HG03378 (cell line): ENCODE measurements at regions not wholly inside any gene's neighbourhood (a gene's known extent, or its start where the extent isn't known, plus 50 kb on each side); places are given as distances from the start of the nearest gene placed in this dataset.

Experiments used
- ATAC-seq: cut with Tn5 transposase; IDR thresholded peaks from one replicate; pipeline ENCODE4 v1.9.1; 2021; ENCODE audit warnings: mild to moderate bottlenecking, moderate library complexity; ENCODE audit not compliant: unreplicated experiment

GRCh38 chr4:17301266-17301665, 210.6 kb downstream of the QDPR start:
- ATAC-seq, result no peak

DNA sequence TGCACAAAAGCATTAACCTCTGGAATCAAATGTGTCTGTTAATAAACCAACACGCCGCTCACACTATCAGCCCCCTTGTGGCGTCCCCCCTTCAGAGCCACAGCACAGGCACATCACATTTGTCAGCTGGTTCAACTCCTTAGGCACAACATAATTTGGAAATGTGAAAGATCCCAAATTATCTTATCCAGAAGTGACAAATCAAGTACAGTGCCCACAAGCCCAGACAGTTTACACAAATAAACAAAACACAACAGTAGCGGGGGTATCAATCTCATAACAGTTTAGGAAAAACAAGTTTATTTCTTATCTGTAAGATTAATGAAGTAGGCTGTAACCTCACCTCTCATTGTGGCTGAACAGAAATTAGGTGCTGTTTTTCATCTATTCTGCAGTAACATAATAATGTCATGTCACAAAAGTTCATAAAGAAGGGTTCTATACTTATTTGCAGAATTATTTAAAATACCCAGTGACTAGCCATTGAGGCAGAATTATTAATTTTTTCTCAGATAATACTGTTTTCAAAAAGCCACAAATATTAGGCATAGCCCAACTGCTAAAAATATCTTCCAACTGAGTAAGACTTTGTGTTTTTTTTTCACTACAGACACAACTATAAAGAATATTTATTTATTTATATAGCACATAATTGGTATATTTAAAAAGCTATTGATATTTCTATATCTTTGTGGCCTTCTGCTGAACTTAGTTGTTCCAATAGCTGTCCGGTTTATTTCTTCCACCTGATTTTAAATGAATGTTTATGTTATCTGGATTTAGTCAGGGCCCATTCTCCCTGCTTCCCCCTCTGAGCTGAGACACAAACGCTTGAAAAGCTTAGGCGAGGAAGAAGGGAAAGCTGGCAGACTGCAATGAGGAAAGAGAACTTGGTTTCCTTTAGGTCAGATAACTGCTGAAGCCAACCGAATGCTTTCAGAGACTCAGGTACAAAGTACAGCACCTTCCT, 214.7 kb downstream of the QDPR start:
- ATAC-seq, result no peak

- no peak for ATAC-seq
Measured at GRCh38 chr4:17293901-17294300, 218.0 kb downstream of the QDPR start.

DNA sequence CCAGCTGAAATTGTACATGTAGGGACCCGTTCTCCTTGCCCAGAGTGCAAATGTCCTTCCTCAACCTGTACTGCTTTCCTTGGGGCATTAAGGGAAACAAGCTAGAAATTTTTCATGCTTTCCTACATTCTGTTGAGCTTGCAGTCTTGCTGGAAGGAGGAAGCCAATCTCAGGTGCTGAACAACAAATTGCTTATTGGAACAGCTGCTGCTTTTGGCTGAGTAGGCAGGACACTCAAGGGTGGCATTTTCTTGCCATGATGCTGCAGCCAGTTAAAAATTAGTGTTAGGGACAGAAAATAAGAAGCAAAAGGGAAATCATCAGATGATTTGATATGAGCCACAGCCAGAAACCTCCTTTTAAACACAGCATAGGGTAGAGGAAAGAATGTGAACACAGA, 223.7 kb downstream of the QDPR start:
- ATAC-seq, result no peak

DNA sequence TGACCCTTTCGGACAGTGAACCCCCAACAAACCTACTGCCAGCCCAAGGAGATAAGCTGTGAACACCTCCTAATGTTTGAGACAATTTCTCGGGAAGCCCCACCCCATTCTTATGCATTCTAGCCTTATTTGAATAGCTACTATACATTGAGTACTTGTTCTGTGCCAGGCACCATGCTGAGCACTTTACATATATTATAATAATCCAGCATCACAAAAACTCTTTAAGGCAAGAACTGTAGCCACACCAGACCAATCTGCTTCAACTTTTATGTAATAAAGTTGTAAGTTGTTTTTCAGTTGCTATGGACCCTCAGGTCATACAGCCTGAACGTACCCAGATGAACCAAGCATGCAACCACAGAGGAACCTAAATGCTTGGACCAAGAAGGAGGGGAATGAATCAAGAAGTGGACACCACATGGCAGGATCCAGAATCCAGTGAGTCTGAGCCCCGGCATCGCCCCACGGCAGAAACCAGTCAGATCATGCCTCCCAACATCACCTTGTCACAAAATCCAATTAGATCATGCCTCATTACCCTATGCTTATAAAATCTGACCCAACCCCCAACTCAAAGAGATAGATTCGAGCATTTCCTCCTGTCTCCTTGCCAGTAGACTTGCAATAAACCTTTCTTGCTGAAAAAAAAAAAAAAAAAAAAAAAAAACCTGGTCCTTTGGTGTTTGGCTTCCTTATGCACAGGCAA, 225.0 kb downstream of the QDPR start:
- no peak for ATAC-seq

DNA sequence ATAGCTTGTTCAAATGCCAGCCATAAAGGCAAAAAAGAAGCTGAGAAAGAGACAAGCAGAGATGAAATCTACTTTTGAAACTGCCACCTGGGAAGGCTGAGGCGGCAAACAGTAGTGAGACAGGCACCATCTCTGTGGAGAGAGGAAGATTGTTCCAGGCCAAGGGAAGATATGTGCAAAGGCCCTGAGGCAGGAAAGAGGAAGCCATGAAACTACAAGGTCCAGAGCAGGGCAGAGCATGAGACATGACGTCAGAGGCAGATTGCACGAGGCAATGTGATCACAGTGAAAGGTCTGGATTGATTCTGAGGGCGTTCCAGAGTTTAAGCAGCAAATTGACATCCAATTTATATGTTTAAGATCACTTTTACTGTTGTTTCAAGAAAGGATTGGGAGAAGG, 226.1 kb downstream of the QDPR start:
- no peak for ATAC-seq

GRCh38 chr4:17284323-17285175, 227.3 kb downstream of the QDPR start:
- ATAC-seq, result no peak

DNA sequence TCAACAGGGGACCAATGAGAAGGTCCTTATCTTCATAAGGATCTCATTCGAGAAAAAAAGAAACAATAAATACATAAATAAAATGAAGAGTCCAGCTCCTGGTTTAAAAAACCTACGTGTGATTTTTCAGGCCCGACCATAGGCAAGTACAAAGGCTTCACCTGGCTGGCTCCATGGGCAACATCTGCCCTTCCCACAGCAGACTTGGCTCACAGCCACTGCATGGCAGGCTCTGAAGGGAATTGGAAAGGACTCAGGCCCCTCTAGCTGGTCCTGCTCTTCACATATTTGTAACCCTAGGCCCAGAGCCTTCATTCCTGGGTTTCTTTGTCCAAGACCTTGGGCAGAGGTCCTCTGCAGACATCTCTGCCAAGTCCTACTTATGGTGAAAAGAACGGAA, 228.1 kb downstream of the QDPR start:
- no peak for ATAC-seq

DNA sequence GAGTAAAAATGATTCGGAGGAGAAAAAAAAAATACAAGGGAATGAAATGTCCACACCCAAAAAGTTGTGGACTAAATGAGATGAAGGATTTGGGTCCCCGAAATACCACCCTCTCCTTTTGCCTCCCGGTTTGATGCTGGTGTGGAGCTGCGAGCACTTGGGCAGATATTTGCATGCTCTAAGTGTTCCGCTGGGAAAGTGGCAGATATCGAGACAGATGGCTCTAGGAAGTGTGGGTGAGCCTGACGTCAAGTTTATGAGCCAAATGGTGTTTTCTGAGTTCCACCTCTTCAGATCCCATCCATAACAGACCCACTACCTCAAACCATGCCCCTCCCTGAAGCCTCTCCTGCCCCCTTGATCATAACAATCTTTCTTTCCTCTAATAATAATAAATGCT, 228.6 kb downstream of the QDPR start:
- no peak for ATAC-seq

DNA sequence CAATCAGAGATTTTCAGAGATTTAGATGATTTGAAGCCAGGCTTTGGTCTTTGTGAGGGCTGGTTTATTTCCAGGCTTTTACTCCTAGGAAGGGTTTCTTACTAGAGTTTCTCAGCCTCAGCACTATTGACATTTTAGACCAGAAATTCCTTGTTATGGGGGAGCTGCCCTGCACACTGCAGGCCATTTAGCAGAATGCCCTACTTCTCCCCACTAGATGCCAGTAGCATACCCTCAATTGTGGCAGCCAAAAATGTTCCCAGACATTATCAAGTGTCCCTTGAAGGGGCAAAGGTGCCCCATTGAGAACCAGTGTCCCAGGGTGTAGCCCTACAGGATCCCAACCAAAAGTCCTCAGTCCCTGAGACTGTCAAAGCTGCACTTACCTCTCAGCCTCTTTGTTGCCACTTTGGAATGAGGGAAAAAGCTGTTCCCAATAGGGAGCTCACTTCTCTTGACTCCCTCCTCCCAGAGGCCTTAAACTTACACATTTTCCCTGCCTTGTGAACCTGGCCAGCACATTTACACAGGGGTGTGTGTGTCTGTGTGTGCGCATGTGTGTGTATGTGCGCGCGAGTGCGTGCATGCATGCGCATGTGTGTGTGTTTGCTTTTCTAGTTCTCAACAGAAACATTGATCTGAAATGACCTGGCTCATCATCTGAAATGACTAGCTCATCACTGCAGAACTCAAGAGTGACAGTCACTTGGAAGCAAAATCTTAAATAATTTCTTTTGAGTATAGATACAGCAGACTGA, 231.4 kb downstream of the QDPR start:
- ATAC-seq, result no peak

GRCh38 chr4:17276776-17277175, 235.1 kb downstream of the QDPR start:
- no peak for ATAC-seq

GRCh38 chr4:17275836-17276235, 236.1 kb downstream of the QDPR start:
- no peak for ATAC-seq

DNA sequence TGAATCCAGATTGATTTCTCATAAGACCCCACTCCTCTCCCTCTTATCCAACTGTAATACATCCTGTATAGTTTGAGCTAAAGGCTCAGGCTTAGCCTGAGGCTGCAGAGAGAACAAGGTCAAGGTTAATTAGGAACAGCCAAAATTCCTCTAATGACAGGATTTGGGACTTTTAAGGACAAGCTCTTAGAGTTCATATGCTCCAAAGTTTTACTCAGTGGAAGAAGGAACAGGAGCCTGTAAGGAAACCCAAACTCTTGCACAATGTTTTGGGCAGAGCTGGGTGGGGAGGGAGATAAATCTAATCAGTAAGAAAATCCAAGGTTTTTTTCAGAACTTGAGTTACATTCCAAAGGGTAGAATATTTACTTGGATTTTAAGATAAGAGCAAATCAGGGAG, 238.8 kb downstream of the QDPR start:
- ATAC-seq, result no peak

DNA sequence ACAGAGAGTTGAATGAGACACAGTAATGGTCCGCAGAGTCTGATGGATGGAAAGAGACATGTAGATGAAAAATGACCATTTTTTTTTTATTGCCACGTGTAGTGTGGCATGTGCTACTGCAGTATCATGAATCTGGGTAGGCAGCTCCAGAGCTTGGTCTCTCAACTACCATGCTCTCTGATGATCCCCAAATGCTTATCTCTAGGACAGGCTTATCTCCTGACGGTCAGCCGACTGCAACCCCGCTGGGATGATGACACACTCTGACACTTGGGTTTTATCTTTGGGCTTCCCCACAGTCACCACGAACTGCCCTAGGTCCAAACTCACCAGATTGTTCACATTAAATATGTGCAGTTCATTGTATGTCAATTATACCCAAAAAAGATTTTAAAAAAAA, 239.7 kb downstream of the QDPR start:
- ATAC-seq, result no peak

GRCh38 chr4:17265653-17266052, 246.2 kb downstream of the QDPR start:
- no peak for ATAC-seq

GRCh38 chr4:17265139-17265538, 246.8 kb downstream of the QDPR start:
- no peak for ATAC-seq

GRCh38 chr4:17260166-17260907, 251.6 kb downstream of the QDPR start:
- no peak for ATAC-seq

GRCh38 chr4:17258106-17258505, 253.8 kb downstream of the QDPR start:
- no peak for ATAC-seq

- no peak for ATAC-seq
Measured at GRCh38 chr4:17252131-17252530, 259.8 kb downstream of the QDPR start.

DNA sequence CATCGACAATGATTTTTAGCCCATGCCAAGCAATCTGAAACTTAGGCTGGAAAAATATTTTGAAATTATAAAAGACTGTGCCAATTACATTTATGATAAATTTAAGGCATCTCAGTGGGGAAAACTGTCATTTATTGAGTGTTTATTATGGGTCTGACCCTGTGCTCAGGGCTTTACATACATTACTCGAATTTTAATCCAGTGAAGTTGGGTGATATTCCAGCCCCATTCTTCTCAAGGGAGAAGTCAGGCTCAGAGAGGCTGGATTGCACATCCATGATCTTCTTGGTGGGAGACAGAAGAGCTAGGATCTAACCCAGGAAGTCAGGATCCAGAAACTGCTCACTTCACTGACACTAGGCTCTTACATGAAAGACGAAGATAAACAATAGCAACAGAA, 260.8 kb downstream of the QDPR start:
- no peak for ATAC-seq
